ENCODE measurements at regions not wholly inside any gene's neighbourhood (a gene's known extent, or its start where the extent isn't known, plus 50 kb on each side); places are given as distances from the start of the nearest gene placed in this dataset.

DNA sequence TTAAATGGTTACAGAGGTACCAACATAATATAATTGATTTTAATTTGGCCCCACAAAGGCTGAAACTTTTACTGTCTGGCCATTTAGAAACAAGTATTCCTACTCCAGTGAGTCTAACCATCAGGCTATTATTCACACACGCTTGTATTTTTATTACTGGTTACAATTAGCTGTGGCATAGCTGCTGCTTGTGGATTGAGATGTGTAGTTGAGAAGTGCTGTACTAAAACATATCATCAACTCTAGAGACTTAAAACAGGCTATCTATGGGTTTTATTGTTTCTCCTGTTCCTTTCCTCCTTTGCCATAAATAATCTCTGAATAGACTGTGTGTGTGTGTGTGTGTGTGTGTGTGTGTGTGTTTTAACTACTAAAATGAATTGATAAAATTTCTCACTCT, 530.2 kb downstream of the CCDC85A start:
- no peak for DNase-seq

DNA sequence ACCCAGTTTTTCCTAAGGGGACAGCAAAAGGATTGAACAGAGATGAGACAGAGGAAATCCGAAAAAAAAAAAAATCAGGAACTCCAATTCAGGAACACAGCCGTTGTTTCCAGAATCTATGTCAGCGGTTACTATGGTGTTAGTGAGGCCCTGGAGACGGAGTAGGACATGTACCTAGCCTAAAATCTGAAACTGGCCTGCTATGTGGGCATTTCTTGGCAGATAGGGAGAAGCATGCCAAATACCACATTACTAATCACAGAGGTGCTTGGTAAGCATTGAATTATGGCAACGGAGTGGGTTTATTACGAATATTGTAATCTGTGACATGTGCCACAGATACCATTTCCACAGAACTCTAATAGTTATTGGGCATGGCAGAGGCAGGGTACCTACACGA, 530.6 kb downstream of the CCDC85A start:
- no peak for DNase-seq

DNA sequence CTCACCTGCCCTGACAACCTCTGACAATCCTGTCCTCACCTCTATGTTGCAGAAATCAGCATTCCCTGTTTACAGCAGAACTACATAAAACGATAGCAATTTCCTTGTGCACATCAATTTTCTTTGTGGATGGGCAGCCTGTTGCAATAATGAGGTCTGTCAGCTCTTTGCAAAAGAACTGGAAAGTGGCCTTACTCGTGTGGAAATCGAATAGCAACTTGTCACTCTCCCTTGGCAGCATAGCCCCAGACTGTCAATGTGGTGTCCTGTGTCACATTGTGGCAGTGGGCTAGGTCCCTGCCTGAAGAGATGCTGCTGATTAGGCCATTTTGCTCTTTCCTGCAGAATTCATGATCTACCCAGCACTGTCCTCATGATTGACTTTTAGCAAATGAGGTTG, 531.9 kb downstream of the CCDC85A start:
- no peak for DNase-seq

DNA sequence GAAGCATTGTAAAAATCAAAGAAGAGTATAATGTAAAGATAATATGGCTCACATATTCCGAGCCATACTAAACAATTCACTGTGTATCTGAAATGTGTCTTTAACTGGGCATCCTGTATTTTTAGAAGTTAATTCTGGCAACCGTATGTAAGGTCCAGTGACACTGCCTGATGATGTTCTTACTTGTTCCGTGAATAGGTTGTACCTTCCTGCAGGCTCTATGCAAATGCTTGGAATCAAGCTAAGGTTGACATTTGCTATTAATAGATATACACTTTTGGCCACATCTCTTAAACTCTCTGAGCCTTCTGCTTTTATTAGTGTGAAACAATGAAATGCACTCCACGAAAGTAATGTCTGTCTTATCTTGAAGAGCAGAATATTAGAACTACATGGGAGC, 534.6 kb downstream of the CCDC85A start:
- no peak for DNase-seq

DNA sequence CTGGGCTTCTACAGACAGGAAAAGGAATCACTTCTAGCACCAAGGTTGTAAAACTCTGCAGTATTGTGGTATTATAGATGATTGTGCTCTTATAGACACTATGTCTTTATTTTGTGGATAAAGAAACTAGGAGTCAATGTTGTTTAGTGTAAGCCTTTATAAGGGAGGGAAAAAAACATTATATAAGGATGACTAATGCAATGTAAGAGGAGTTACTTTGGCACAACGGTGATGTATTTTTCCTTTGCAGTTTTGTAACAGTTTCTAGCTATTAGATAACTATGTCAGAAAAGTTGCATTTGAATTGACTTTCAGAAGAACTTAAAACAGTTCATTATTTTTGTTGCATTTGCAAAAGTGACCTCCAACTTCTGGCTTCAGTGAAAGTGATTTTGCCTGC, 545.4 kb downstream of the CCDC85A start:
- DNase-seq, result no peak

DNA sequence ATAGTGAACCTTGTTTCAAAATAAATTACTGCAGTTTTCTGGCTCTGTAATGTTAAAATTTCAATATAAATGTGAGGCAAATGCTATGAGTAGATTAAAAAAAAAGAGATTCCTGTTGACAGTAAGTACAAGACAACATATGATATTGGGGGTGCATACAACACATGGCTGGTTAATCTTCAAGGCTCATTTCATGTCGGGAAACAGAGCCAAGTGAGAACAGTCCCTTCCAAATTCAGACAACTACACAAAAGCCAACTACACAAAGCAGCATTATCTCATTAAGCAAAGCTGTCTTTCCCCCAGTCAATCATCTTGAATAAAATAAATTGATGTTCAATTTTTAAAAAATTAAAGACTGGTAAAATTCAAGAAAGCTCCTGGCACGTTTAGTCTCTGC, 549.2 kb downstream of the CCDC85A start:
- DNase-seq, result no peak

DNA sequence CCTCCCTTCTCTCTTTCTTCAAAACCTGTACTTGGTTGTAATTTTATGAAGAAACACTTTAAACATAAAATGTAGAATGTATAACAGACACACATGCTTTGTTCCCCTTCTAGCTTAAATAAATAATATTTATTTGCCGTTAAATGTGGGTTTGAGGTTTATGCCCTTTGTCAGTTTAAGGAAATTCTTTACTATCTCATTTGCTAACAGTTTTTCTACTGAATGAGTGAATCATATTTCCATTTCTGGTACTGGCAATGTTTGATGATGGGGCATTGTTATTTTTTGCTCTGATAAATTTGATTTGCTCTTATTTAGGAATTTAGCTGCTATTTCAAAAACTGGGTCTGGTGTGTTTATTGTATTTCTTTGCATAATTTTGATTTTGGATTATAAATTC, 555.6 kb downstream of the CCDC85A start:
- no peak for DNase-seq

DNA sequence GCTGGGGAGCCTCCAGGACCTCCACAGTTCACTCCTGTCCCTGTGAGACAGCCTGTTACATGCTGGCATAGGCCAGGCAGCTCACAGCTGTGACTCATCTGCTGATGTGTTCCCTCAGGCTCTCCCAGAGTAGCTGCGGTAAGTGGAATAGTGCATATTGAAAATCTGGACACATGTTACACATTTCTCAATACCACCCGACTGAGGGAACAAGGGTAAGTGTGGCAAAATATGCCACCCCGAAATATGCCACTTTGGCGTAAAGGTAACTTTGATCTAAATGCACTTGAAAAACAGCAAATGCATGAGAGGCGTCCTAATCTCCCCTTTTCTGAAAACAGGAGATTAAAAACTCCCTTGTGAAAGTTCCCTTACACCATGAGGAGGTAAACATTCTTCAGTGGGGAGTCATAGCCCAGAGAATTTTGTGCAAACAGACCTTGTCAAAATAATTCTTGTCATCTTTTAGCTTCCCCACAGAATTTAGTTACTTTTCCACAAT, 557.9 kb downstream of the CCDC85A start:
- no peak for DNase-seq

DNA sequence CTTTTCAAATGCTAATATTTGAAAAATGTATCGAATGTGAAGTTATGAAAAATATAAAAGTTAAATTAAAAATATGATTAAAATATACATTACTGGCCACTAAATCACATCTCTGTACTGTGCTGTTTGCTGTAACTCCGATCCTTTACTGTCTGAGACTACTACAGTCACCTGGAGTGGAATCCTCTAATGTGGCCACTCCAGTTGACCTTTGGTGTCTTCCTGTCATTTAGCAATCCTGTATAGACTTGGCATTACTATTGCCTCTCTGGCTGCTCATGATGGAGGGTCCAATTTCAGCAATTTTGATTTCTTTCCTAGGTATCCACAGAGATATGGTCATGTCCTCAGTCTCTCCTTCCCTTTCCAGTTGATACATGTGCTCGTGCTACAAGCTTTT, 560.0 kb downstream of the CCDC85A start:
- no peak for DNase-seq

DNA sequence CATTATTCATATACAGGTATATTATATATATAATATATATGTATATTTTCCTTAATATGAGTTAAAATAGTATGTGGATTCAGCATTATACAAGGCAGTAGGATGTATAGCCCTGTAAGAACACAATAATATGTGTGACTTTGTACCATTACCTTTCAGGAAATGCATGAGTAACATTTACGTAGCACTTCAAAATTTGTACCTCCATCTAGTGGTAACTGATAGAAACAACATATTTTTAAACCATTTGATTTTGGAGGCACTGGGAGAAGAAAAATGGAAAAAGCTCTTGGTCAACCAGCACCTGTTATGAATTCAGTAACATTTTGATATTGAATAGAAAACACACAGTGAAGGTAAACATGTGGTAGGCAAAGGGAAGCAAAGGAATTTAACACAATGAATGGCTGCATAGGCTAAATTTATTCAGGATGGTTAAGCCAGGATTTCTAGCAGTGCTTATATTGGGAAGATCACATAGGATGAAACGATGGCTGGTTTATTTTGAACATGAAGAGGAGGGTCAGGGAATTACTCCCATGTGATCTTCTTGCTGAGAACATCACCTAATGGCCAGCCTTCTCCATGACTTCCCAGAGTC, 565.5 kb downstream of the CCDC85A start:
- DNase-seq, result peak; percentile 13

DNA sequence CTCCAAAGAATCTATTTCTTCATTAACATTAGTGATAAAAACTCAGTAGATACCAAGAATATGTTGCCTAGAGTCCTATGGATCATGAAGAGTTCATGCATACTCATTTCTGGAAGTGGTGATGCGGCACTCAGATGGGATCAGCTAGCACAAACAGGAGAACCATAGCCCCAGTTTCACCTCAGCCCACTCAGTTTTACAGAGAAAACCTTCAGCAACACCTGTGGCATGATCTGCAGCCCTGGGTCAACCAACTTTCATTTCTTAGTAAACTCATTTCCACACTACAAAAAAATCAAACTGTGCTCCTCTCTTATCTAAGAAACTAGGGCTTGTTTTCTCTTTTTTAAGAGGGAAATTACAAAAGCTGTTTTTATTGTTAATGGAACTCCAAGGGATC, 569.4 kb downstream of the CCDC85A start:
- no peak for DNase-seq

DNA sequence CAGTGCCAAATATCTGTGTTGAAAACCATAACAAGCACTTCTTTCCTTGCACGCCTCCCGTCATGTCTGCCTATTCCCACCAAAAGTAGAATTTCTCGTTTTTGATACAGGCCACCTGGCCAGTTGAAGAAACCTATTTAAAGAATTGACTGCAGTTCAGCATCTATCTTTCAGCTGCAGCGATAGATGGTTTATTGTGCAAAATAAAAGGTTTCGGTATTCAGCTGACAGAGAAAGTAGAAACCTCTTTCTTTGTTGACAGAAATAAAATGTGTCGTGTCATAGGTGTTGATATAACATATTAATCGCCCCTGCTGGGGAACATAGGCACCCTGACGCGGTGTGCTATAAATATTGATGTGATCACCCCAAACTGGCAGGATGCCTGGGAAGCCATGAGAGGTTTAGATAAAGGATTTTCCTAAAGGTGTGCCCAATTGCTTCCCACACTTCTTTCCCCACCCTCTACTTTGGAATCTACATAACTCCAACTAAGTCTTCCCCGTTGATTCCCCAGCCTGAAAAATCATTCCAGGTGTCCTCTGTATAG, 570.4 kb downstream of the CCDC85A start:
- DNase-seq, result peak; percentile 23

DNA sequence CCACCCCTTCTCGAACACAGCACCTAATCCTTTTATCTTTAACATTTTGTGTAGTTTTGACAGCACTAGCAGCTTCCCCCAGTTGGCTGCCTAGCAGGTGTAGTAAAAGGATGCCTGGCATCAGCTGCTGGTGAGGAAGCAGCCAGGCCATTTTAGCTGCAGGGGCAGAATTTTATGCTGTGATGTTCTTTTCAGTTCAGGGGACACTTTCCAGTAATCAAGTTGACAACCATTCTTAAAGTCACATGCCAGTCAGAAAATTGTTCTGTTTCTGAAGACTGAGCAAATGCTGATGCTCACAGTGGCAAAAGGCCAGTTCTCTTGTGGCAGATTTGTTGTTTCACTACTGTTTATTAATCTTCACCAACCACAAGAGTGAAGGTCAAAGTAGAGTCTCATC, 570.8 kb downstream of the CCDC85A start:
- DNase-seq, result no peak

DNA sequence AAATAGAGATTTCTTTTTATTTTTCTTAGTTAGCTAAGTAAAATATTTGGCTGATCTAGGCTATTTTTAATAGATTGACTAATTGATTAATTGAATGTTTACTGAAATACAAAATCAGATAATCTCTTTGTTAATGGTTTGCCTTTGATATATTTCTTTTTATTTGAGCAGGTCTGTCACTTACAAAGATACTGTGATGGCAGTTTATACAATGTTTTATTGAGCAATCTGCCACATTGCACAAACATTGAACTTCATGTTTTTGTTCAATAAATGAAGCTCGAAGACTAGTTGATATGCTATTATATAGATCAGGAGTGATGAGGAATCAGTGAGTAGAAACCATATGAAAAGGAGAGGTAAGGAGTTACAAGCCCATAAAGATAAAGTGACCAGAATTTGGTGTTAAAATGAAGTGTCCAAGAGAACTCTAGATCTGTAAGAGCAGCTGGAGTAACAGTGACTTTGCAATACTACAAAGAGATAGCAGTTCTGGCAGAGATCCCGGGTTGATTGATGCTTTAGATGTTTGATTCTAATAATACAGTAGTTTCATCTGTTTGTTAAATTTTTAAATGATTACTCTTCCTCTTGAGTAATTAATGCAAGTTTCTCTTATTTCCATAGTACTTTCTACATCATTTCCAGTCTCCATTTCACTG, 574.2 kb downstream of the CCDC85A start:
- DNase-seq, result peak; percentile 2

DNA sequence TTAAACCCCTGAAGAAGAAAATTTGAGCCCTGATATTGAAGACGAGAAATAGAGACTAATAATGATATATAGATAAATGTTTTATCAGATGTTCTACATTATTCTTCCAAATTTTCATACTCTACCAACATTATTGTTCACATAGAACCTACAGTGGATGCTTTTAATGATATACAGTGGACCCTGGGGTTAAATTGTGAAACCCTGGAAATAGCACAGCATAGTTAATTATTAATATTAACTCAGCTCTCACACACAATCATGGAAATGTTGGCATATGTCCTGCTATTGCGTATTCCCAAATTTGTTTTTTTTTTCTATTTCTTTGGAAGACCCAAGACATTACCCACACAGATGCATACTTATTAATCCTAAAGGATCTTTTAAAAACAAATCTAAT, 579.9 kb downstream of the CCDC85A start:
- no peak for DNase-seq

DNA sequence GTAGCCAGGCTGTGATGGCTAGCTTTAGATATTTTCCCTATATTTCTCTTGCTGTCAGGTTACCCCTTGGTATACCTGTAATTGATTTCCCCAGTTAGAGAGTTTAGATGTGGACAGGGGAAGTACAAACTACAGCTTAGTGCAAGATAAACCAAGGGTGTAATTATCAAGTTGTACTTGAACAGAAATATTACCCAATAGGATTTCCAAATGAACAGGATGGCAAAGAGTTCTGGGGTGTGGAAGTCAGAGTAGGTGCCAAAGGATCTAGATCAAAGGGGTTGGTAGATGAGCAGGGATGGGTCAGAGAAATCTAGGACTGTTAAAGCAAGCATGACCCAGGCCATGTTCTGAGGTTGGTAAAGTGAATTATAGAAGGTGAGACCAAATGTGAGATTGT, 585.2 kb downstream of the CCDC85A start:
- DNase-seq, result no peak

DNA sequence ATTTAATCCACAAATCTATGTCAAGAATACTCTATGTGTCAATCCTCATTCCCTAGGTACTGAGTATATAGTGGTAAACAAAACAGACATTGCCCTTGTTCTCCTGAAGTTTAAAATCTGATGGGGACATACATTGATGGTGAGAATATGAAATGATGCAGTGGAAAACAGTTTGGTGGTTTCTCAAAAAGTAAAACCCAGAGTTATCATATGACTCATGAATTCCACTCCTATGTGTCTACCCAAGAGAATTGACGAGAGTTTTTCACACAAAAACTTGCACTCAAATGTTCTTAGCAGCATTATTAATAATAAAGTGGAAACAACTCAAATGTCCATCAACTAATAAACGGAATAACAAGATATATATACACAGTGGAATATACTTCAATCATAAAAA, 586.7 kb downstream of the CCDC85A start:
- no peak for DNase-seq

DNA sequence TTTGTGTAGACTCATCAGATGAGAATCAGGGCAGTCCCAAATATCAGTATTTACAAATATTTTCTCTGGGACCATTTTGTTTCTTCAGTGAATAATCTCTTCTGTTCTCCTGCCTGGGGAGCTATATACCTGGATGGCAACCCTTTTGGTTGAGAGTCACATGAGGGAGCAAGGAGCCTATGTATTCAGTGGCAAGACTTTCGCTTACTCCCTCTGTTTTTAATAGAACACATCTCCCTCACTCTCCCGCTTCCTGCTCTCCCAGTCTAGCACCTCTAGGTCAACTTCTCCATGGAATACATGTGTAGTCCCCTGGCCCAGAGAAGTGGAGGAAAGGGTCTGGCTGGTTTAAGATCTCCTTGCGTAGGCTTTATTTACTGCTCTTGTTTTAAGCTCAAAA, 600.3 kb downstream of the CCDC85A start:
- no peak for DNase-seq

DNA sequence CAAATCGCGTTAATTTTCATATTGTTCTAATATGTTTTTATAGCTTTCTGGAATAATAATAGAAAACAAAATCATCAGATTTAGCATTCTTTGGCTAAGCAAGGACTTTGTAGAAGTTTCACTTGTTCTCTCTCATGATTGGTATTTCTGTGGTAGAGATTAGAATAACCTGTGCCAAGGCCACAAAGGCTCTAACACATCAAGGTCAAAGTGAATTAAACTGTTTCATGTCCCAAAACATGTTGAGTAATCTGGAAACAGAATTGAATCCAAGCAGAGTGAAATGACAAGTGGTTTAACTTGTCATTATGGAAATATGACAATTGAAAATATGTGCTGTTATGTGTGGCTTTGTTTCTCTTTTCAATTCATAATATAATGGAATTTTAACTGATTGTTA, 617.4 kb downstream of the CCDC85A start:
- no peak for DNase-seq

DNA sequence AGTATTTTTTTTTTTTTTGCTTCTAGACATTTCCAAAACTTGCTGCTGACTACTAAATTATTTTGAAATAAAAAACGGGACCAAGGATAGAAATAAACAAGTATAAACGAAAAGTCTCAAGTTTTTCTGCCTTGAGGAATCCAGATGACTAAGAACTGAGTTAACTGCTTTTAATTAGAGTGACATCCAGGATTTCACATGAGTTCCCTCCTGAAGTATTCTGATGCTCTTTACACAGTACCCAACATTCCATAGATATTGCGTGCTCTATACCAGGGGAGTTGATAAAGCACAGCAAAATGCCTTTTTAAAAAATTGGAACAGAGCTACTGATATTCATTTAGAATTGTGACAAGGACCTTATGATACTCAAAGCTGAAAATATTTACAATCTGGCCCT, 618.0 kb downstream of the CCDC85A start:
- no peak for DNase-seq

DNA sequence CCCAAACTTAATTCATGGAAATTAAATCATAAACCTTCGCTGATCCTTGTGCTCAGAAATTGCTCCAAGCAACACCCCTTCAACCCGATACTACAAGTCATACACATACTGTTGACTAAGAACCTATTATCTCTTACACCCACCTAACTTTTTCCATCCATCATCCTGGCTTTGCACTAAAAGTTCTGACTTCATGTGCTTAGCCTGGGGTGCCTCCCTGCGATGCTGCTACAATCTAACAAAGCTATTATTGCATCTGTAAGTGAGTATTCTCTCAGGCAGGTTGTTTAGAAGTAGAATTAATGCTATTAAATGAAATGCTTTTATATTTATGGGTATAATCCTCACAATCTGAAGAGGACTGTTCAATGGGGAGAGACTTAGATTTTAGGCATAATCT, 619.8 kb downstream of the CCDC85A start:
- no peak for DNase-seq

DNA sequence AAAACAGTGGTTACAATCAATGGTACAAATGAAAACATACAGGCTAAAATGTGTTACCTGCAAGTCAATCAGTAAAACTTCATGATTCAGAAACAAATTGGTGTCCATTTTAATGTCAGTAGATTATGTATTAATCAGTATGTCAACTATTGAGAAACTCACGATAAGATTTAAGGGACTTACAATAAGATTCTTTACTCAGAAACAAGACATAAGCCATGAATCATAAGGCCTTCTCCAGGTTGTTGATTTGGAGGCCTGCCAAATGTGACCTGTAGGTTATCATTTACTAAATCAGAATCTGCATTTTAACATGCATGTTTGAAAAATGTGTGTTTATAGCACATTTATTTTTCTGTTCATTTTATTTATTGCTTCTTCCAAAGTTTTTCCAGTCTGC, 623.1 kb downstream of the CCDC85A start:
- no peak for DNase-seq

DNA sequence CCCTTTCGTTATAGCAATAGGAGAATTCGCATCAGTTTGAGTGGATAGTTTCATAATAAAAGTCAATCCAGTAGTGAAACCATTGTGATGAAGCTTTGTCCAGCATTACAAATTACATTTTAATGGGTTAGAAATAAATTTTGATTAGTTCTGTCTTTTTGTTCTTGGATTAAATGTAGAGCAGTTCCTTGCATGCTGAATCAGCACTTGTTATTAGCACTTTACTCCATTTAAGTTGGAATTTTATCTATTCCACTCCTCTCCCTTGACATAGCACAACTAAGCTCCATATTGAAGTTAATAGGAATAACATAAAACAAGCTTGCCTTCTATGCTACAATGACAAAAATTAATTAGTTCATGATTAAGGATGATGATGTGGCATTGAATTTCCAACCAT, 624.1 kb downstream of the CCDC85A start:
- no peak for DNase-seq

DNA sequence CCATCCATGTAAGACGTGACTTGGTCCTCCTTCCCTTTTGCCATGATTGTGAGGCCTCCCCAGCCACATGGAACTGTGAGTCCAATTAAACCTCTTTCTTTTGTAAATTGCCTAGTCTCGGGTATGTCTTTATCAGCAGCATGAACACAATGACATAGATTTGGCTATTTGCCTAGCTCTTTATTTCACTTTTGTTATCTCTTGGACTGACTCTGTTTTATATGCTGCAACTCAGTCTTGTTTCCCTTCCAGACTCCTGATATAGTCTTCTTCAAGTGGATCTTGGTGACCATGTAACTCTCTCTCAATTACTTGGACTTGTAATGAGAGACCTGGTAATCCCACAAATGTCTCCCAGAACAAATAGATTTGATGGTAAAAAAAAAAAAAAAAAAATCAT, 627.6 kb downstream of the CCDC85A start:
- DNase-seq, result no peak

DNA sequence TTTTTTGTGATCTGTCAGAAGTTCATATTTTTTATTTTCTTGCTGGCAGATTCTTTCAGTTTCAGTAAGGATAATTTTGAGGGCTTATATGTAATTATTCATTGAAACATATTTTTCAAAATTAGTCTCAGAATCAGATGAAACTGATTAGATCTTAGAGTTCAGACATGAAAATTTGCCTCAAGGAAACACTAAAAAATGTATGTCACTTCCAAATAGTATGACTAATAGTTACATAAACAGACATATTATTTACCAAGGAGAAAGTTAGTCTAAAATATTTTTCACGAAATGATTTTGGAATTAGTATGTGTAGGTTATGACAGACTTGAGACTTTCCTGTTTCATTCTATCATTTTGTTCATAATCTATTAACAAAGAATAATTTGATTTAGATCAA, 628.6 kb downstream of the CCDC85A start:
- DNase-seq, result no peak
